ENCODE measurements at regions not wholly inside any gene's neighbourhood (a gene's known extent, or its start where the extent isn't known, plus 50 kb on each side); places are given as distances from the start of the nearest gene placed in this dataset.

- no peak overlapping the region for H3K4me3 Mint-ChIP-seq
- no peaks in the 10 kb centered on the region for H3K36me3 Mint-ChIP-seq
- H3K27me3 Mint-ChIP-seq, result no peaks in the 10 kb centered on the region
- no peak for ATAC-seq
- H3K9me3 Mint-ChIP-seq, result no peaks in the 10 kb centered on the region
- H3K27ac Mint-ChIP-seq, result no peak overlapping the region
- no peaks in the 10 kb centered on the region for H3K4me1 Mint-ChIP-seq
Measured at GRCh38 chr5:38736089-38736488, 109.7 kb upstream of the OSMR start.

GRCh38 chr5:38737976-38738375 lies 107.8 kb upstream of the OSMR start:
- no peak overlapping the region for H3K27ac Mint-ChIP-seq
- no peaks in the 10 kb centered on the region for H3K27me3 Mint-ChIP-seq
- no peaks in the 10 kb centered on the region for H3K4me1 Mint-ChIP-seq
- no peak overlapping the region for H3K4me3 Mint-ChIP-seq
- no peaks in the 10 kb centered on the region for H3K36me3 Mint-ChIP-seq
- ATAC-seq, result no peak
- peaks cover 6% of the 10 kb centered on the region for H3K9me3 Mint-ChIP-seq

- Mint-ChIP-seq H3K27ac (no peak overlapping the region), H3K36me3 (no peaks in the 10 kb centered on the region), H3K27me3 (no peaks in the 10 kb centered on the region), H3K9me3 (peaks cover 16% of the 10 kb centered on the region), H3K4me3 (no peak overlapping the region), H3K4me1 (no peaks in the 10 kb centered on the region)
- no peak for ATAC-seq
Measured at GRCh38 chr5:38739011-38739704, 106.7 kb upstream of the OSMR start.

- Mint-ChIP-seq H3K4me3 (no peak overlapping the region), H3K27me3 (no peaks in the 10 kb centered on the region), H3K27ac (no peak overlapping the region), H3K36me3 (no peaks in the 10 kb centered on the region), H3K9me3 (peaks cover 16% of the 10 kb centered on the region), H3K4me1 (no peaks in the 10 kb centered on the region)
- ATAC-seq, result no peak
Measured at GRCh38 chr5:38739705-38740045, 106.1 kb upstream of the OSMR start.

GRCh38 chr5:38742821-38743220 lies 103.0 kb upstream of the OSMR start:
- Mint-ChIP-seq H3K27ac (no peak overlapping the region), H3K4me3 (no peak overlapping the region), H3K9me3 (peaks cover 16% of the 10 kb centered on the region), H3K36me3 (no peaks in the 10 kb centered on the region), H3K27me3 (no peaks in the 10 kb centered on the region), H3K4me1 (no peaks in the 10 kb centered on the region)
- no peak for ATAC-seq

GRCh38 chr5:38743562-38743961 lies 102.2 kb upstream of the OSMR start:
- Mint-ChIP-seq H3K4me1 (no peaks in the 10 kb centered on the region), H3K9me3 (peaks cover 16% of the 10 kb centered on the region), H3K27ac (no peak overlapping the region), H3K4me3 (no peak overlapping the region), H3K36me3 (no peaks in the 10 kb centered on the region), H3K27me3 (no peaks in the 10 kb centered on the region)
- ATAC-seq, result no peak

- Mint-ChIP-seq H3K9me3 (peaks cover 16% of the 10 kb centered on the region), H3K27me3 (no peaks in the 10 kb centered on the region), H3K4me3 (no peak overlapping the region), H3K4me1 (no peaks in the 10 kb centered on the region), H3K36me3 (no peaks in the 10 kb centered on the region), H3K27ac (no peak overlapping the region)
- ATAC-seq, result no peak
Measured at GRCh38 chr5:38745836-38746732, 99.7 kb upstream of the OSMR start.

GRCh38 chr5:38749861-38750260 lies 96.0 kb upstream of the OSMR start:
- Mint-ChIP-seq H3K27me3 (no peaks in the 10 kb centered on the region), H3K27ac (no peak overlapping the region), H3K4me1 (no peaks in the 10 kb centered on the region), H3K4me3 (no peak overlapping the region), H3K36me3 (no peaks in the 10 kb centered on the region), H3K9me3 (no peaks in the 10 kb centered on the region)
- ATAC-seq, result no peak

GRCh38 chr5:38751103-38751502 lies 94.7 kb upstream of the OSMR start:
- no peak for ATAC-seq
- Mint-ChIP-seq H3K36me3 (no peaks in the 10 kb centered on the region), H3K4me3 (no peak overlapping the region), H3K27me3 (no peaks in the 10 kb centered on the region), H3K4me1 (no peaks in the 10 kb centered on the region), H3K27ac (no peak overlapping the region), H3K9me3 (no peaks in the 10 kb centered on the region)

- Mint-ChIP-seq H3K4me1 (no peaks in the 10 kb centered on the region), H3K4me3 (no peak overlapping the region), H3K9me3 (no peaks in the 10 kb centered on the region), H3K36me3 (no peaks in the 10 kb centered on the region), H3K27ac (no peak overlapping the region), H3K27me3 (no peaks in the 10 kb centered on the region)
- ATAC-seq, result no peak
Measured at GRCh38 chr5:38752012-38752536, 93.7 kb upstream of the OSMR start.

GRCh38 chr5:38752622-38753021 lies 93.2 kb upstream of the OSMR start:
- Mint-ChIP-seq H3K27ac (no peak overlapping the region), H3K36me3 (no peaks in the 10 kb centered on the region), H3K4me1 (no peaks in the 10 kb centered on the region), H3K27me3 (no peaks in the 10 kb centered on the region), H3K9me3 (no peaks in the 10 kb centered on the region), H3K4me3 (no peak overlapping the region)
- no peak for ATAC-seq

- no peaks in the 10 kb centered on the region for H3K27me3 Mint-ChIP-seq
- ATAC-seq, result no peak
- no peak overlapping the region for H3K27ac Mint-ChIP-seq
- no peaks in the 10 kb centered on the region for H3K9me3 Mint-ChIP-seq
- H3K4me1 Mint-ChIP-seq, result no peaks in the 10 kb centered on the region
- H3K4me3 Mint-ChIP-seq, result no peak overlapping the region
- H3K36me3 Mint-ChIP-seq, result no peaks in the 10 kb centered on the region
Measured at GRCh38 chr5:38753141-38753540, 92.7 kb upstream of the OSMR start.

GRCh38 chr5:38753776-38754175 lies 92.0 kb upstream of the OSMR start:
- H3K27ac Mint-ChIP-seq, result no peak overlapping the region
- no peak overlapping the region for H3K4me3 Mint-ChIP-seq
- ATAC-seq, result no peak
- H3K9me3 Mint-ChIP-seq, result no peaks in the 10 kb centered on the region
- H3K27me3 Mint-ChIP-seq, result no peaks in the 10 kb centered on the region
- H3K36me3 Mint-ChIP-seq, result no peaks in the 10 kb centered on the region
- H3K4me1 Mint-ChIP-seq, result no peaks in the 10 kb centered on the region

GRCh38 chr5:38755181-38755580 lies 90.6 kb upstream of the OSMR start:
- no peak overlapping the region for H3K4me3 Mint-ChIP-seq
- H3K27ac Mint-ChIP-seq, result no peak overlapping the region
- no peak for ATAC-seq
- H3K9me3 Mint-ChIP-seq, result peaks cover 1% of the 10 kb centered on the region
- no peaks in the 10 kb centered on the region for H3K27me3 Mint-ChIP-seq
- H3K36me3 Mint-ChIP-seq, result no peaks in the 10 kb centered on the region
- H3K4me1 Mint-ChIP-seq, result no peaks in the 10 kb centered on the region

- H3K27me3 Mint-ChIP-seq, result no peaks in the 10 kb centered on the region
- no peak overlapping the region for H3K4me3 Mint-ChIP-seq
- no peak for ATAC-seq
- H3K36me3 Mint-ChIP-seq, result no peaks in the 10 kb centered on the region
- peaks cover 4% of the 10 kb centered on the region for H3K9me3 Mint-ChIP-seq
- no peaks in the 10 kb centered on the region for H3K4me1 Mint-ChIP-seq
- H3K27ac Mint-ChIP-seq, result no peak overlapping the region
Measured at GRCh38 chr5:38756068-38756467, 89.7 kb upstream of the OSMR start.

Data from stimulated activated memory B cell treated with anti-CD40 and anti-IgM and Interleukin-4, amounts not matched to agents 10 μg/mL and 1 μg/mL and 100 μg/mL, for 72 hours (primary cell).